Stomach (tissue), 8 donors: ENCODE measurements at regions not wholly inside any gene's neighbourhood (a gene's known extent, or its start where the extent isn't known, plus 50 kb on each side); places are given as distances from the start of the nearest gene placed in this dataset.

Experiments
- DNase-seq, 2 donors: peaks; one replicate each; pipeline versions ENCODE4 v3.0.0 to v3.0.0-alpha.2; 2013 to 2019
- H3K27ac ChIP-seq, 5 donors: fragments of 200-600 bp in 4 of 5; sonication (generic) in 4 of 5; one replicate each; pipeline ENCODE4 v1.5.1; 2013 to 2019; ENCODE audit warnings: mild to moderate bottlenecking in 1 of 5, moderate library complexity in 1 of 5
- H3K27me3 ChIP-seq, 3 donors: fragments of 200-600 bp; sonication (generic); one replicate each; pipeline ENCODE4 v1.5.1; 2017 to 2019; ENCODE audit warnings: mixed run types in 1 of 3
- H3K36me3 ChIP-seq, 4 donors: fragments of 200-600 bp; sonication (generic); 1 replicate in 3 of 4; 2 replicates in 1 of 4; pipeline ENCODE4 v1.5.1; 2016 to 2019
- H3K4me1 ChIP-seq, 4 donors: fragments of 200-600 bp; sonication (generic); one replicate each; pipeline ENCODE4 v1.5.1; 2016 to 2019
- H3K4me3 ChIP-seq, 4 donors: fragments of 200-600 bp; sonication (generic) in 3 of 4; one replicate each; pipeline ENCODE4 v1.5.1; 2016 to 2019; ENCODE audit warnings: mild to moderate bottlenecking in 1 of 4
- H3K9me3 ChIP-seq, 4 donors: fragments of 200-600 bp; sonication (generic); one replicate each; pipeline ENCODE4 v1.5.1; 2016 to 2019
- EP300 ChIP-seq: sonication (generic); formaldehyde crosslinking; IDR thresholded peaks from one replicate; pipeline ENCODE4 v1.6.1; 2017; ENCODE audit warnings: antibody characterized with exemption
- POLR2A ChIP-seq, 4 donors: fragments of 450-650 bp; IDR thresholded peaks; one replicate each; pipeline ENCODE4 v1.6.1; 2016; ENCODE audit warnings: antibody characterized with exemption in 4 of 4, control low read depth in 2 of 4, mild to moderate bottlenecking in 1 of 4, moderate library complexity in 1 of 4
- POLR2AphosphoS5 ChIP-seq, 3 donors: sonication (generic); formaldehyde crosslinking; IDR thresholded peaks; one replicate each; pipeline ENCODE4 v1.6.1; 2016; ENCODE audit warnings: antibody characterized with exemption in 3 of 3
- WGBS, 5 donors: extraction: QIAGEN DNeasy Blood & Tissue Kit in 3 of 5; methylation state at CpG; one replicate each; pipeline versions ENCODE4 v1.1.5 to v1.1.7; 2013 to 2018; 5-methylcytosine and 5-hydroxymethylcytosine counted together
- intact Hi-C: fragments of 100-400 bp; cut with DNase I; formaldehyde crosslinking; loops from one replicate; pipeline ENCODE4 v1.15.1; 2023; ENCODE audit warnings: low total_unique reads
- small RNA-seq, 4 donors: library from RNA; depleted of rRNA; stranded (forward); fragments of <200 nt; gene quantifications; one replicate each; pipeline ENCODE3, GENCODE V24; 2016
- TF ChIP-seq, protein P1 (sequence below), 7 experiments: fragments of 450-650 bp in 4 of 7; fragments of 200-600 bp in 3 of 7; sonication (generic) in 3 of 7; IDR thresholded peaks; one replicate each; pipeline ENCODE4 v1.5.1; 2016 to 2019; ENCODE audit warnings: antibody characterized with exemption in 7 of 7, control low read depth in 2 of 7, mild to moderate bottlenecking in 1 of 7
- donor health status: healthy with polysubstance abuse.
- donor health status: Bipolar disorder and iron deficiency.
- donor health status: healthy.

DNA sequence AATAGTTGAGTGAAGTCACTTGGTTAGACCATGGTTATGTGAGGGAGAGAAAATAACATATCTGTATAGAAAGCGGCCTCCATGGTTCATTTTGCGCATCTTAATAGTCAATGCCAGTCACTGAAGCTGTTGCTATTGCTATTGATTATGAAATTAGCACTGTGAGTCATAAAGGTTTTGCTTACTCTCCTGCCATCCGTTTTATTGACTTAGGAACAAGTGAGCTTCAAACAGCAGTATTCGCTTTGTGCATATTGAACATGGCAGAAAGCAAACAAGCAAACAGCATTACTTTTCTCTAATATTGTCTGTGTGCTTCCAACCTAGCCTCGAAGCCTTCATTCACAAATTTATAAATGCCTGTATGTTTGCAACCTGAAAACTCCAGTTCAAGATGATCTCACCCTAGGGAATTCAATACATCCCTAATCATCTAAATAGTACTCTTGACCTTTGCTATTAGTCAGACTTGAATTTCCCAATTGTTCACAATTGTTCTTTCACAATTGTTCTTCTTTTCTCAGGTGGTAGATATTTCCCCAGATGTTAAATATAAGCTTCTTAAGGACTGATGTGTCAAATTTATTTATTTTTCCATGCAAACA, 55.9 kb upstream of the GABRA2 start:
- no peaks in the 10 kb centered on the region for H3K36me3 ChIP-seq
- H3K4me3 ChIP-seq = no peak overlapping the region
- H3K9me3 ChIP-seq = no peaks in the 10 kb centered on the region
- intact Hi-C loops = no loop called here
- WGBS, 5 donors = 53 to 63% (median 55%) methylated on average over 5 of the region's 5 CpGs
- TF ChIP-seq POLR2A (IDR thresholded peaks at IDR 0.05) (no peak), POLR2AphosphoS5 (IDR thresholded peaks at IDR 0.05) (no peak), EP300 (no peak)
- TF ChIP-seq, protein P1, sequence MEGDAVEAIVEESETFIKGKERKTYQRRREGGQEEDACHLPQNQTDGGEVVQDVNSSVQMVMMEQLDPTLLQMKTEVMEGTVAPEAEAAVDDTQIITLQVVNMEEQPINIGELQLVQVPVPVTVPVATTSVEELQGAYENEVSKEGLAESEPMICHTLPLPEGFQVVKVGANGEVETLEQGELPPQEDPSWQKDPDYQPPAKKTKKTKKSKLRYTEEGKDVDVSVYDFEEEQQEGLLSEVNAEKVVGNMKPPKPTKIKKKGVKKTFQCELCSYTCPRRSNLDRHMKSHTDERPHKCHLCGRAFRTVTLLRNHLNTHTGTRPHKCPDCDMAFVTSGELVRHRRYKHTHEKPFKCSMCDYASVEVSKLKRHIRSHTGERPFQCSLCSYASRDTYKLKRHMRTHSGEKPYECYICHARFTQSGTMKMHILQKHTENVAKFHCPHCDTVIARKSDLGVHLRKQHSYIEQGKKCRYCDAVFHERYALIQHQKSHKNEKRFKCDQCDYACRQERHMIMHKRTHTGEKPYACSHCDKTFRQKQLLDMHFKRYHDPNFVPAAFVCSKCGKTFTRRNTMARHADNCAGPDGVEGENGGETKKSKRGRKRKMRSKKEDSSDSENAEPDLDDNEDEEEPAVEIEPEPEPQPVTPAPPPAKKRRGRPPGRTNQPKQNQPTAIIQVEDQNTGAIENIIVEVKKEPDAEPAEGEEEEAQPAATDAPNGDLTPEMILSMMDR (IDR thresholded peaks at IDR 0.05) = no peak
- no peaks in the 10 kb centered on the region for H3K27me3 ChIP-seq
- DNase-seq = no peak
- H3K27ac ChIP-seq = no peak overlapping the region
- no peaks in the 10 kb centered on the region for H3K4me1 ChIP-seq

- H3K4me3 ChIP-seq = no peak overlapping the region
- DNase-seq = no peak
- intact Hi-C loops = no loop called here
- WGBS, 5 donors = 63 to 73% (median 69%) methylated on average over 5 of the region's 5 CpGs
- H3K27ac ChIP-seq = no peak overlapping the region
- TF ChIP-seq POLR2AphosphoS5 (IDR thresholded peaks at IDR 0.05) (no peak), POLR2A (IDR thresholded peaks at IDR 0.05) (no peak), EP300 (no peak)
- TF ChIP-seq, protein P1 (IDR thresholded peaks at IDR 0.05) = no peak
- H3K4me1 ChIP-seq = no peaks in the 10 kb centered on the region
- H3K27me3 ChIP-seq = no peaks in the 10 kb centered on the region
- no peaks in the 10 kb centered on the region for H3K36me3 ChIP-seq
- no peaks in the 10 kb centered on the region for H3K9me3 ChIP-seq
These were observed 54.5 kb upstream of the GABRA2 start for GRCh38 chr4:46444318-46445000.

GRCh38 chr4:46442963-46443362, 53.0 kb upstream of the GABRA2 start:
- Histone ChIP-seq H3K4me1 (no peaks in the 10 kb centered on the region), H3K36me3 (no peaks in the 10 kb centered on the region), H3K27ac (no peak overlapping the region), H3K27me3 (no peaks in the 10 kb centered on the region), H3K9me3 (peaks cover 0 to 2% (median 0%) of the 10 kb centered on the region in 4 donors), H3K4me3 (no peak overlapping the region)
- WGBS, 5 donors = 53 to 59% (median 55%) methylated on average over 2 of the region's 2 CpGs
- no peak for DNase-seq
- no peak for TF ChIP-seq EP300
- no peak for TF ChIP-seq POLR2AphosphoS5 (IDR thresholded peaks at IDR 0.05)
- TF ChIP-seq, protein P1 (IDR thresholded peaks at IDR 0.05) = no peak
- TF ChIP-seq POLR2A (IDR thresholded peaks at IDR 0.05) = no peak
- intact Hi-C loops = no loop called here

DNA sequence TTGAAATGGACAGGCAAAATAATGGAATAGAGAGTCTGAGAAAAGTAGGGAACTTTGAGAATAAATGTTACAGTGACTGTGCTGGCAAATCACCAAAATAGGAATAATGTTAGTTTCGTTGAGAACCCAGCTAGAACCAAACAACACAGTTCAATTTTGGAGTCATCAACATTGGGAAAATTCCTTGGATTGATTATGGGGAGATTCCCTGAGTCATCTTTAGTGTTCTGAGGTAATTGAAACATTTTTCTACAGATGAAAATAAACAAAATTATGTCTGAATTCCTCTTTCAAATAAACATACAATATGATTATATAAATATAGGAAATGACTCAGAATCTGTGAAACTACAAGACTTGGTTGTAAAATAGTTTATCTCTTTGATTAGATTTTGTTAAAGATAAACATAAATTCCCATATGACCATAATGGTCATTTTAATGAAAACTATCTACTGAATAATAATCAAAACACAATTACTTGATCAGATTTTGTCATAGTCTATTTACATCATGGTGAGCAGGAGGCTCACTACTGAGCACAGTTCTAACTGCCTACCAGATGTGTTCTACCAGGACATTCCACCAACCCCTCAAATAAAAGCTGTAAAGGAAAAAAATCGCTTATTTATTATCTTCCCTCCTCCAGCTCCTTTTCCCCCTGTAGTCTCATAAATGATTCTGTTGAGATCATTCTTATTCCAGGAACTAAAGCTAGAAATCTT, 51.4 kb upstream of the GABRA2 start:
- H3K4me3 ChIP-seq = no peak overlapping the region
- WGBS, 5 donors = 45 to 63% (median 56%) methylated on average over 2 of the region's 2 CpGs
- no peaks in the 10 kb centered on the region for H3K27me3 ChIP-seq
- DNase-seq = no peak
- H3K36me3 ChIP-seq = no peaks in the 10 kb centered on the region
- peaks cover 0 to 4% (median 0%) of the 10 kb centered on the region in 4 donors for H3K9me3 ChIP-seq
- H3K27ac ChIP-seq = no peak overlapping the region
- no peak for TF ChIP-seq EP300
- no peak for TF ChIP-seq POLR2A (IDR thresholded peaks at IDR 0.05)
- no peak for TF ChIP-seq POLR2AphosphoS5 (IDR thresholded peaks at IDR 0.05)
- TF ChIP-seq, protein P1 (IDR thresholded peaks at IDR 0.05) = no peak
- H3K4me1 ChIP-seq = no peaks in the 10 kb centered on the region
- intact Hi-C loops = no loop called here

Small RNA genes lying in the stretch of these regions (small RNA-seq; reads per million reads assigned to genes)
- gene RNU6-412P = 0 reads per million in 4 donors
